GM13977 (cell line): ENCODE measurements at regions not wholly inside any gene's neighbourhood (a gene's known extent, or its start where the extent isn't known, plus 50 kb on each side); places are given as distances from the start of the nearest gene placed in this dataset.

ENCODE experiments used
- DNase-seq: peaks from one replicate; pipeline ENCODE4 v3.0.0; 2012; ENCODE audit warnings: low spot score
- CTCF ChIP-seq: IDR thresholded peaks from 2 replicates; pipeline ENCODE4 v1.5.1; 2012; ENCODE audit warnings: mild to moderate bottlenecking, control low read depth; ENCODE audit not compliant: insufficient read depth; ENCODE audit errors: extremely low read depth, missing control alignments
- in situ Hi-C: fragments of 300-500 bp; cut with MboI; formaldehyde crosslinking; loops from one replicate; pipeline ENCODE4 v1.12.0; 2022; ENCODE audit warnings: low sequenced_read_pairs, low pct_unique_long_range_greater_than_20kb, mixed read lengths, inconsistent platforms; ENCODE audit not compliant: unreplicated experiment

GRCh38 chr20:58026361-58026760 lies 202.1 kb downstream of the ANKRD60 start:
- in situ Hi-C loops, result no loop called here
- DNase-seq, result no peak
- TF ChIP-seq CTCF, result no peak

GRCh38 chr20:58025233-58025632 lies 203.2 kb downstream of the ANKRD60 start:
- TF ChIP-seq CTCF, result no peak
- no peak for DNase-seq
- in situ Hi-C loops, result no loop called here

GRCh38 chr20:58024241-58024721 lies 204.2 kb downstream of the ANKRD60 start:
- in situ Hi-C loops, result no loop called here
- no peak for DNase-seq
- no peak for TF ChIP-seq CTCF

GRCh38 chr20:58023781-58024180 lies 204.7 kb downstream of the ANKRD60 start:
- TF ChIP-seq CTCF, result no peak
- in situ Hi-C loops, result no loop called here
- DNase-seq, result no peak

- TF ChIP-seq CTCF, result no peak
- DNase-seq, result no peak
- in situ Hi-C loops, result no loop called here
These were observed 205.1 kb downstream of the ANKRD60 start for GRCh38 chr20:58023346-58023745.

GRCh38 chr20:58022711-58023110 lies 205.7 kb downstream of the ANKRD60 start:
- in situ Hi-C loops, result no loop called here
- no peak for DNase-seq
- TF ChIP-seq CTCF, result no peak

GRCh38 chr20:58021481-58021880 lies 207.0 kb downstream of the ANKRD60 start:
- TF ChIP-seq CTCF, result no peak
- DNase-seq, result no peak
- in situ Hi-C loops, result no loop called here
